ENCODE measurements at regions not wholly inside any gene's neighbourhood (a gene's known extent, or its start where the extent isn't known, plus 50 kb on each side); places are given as distances from the start of the nearest gene placed in this dataset.

DNA sequence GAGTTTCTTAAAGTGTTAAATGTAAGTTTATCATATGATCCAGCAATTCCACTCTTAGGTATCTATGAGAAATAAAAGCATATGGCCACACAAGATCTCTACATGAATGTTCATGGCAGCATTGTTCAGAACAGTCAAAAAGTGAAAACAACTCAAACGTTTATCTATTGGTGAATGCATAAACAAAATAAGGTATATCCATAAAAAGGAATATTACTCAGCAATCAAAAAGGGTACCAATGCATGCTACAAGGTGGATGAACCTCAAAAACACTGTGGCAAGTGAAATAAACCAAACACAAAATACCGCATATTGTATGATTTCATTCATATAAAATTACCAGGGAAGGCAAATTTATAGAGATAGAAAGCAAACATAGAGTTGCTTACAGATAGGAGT, 337.6 kb downstream of the PIK3C3 start:
- Mint-ChIP-seq H3K4me3 (ENCODE audit: low read depth, unreplicated experiment) (no peak overlapping the region), H3K36me3 (ENCODE audit: insufficient read depth, unreplicated experiment) (no peaks in the 10 kb centered on the region), H3K27ac (ENCODE audit: unreplicated experiment) (no peak overlapping the region), H3K27me3 (ENCODE audit: unreplicated experiment) (no peaks in the 10 kb centered on the region), H3K9me3 (ENCODE audit: low read depth, unreplicated experiment) (no peaks in the 10 kb centered on the region), H3K4me1 (ENCODE audit: low read depth, unreplicated experiment) (no peaks in the 10 kb centered on the region)
- intact Hi-C loops (cut with micrococcal nuclease; ENCODE audit: unreplicated experiment) = loop anchor here (10.0 kb wide), 1 partner anchor 292 kb away; no protein-coding TSS in a partner anchor
- no TSS peak for BruUV-seq (replicated peaks)
- TF ChIP-seq, protein P1, sequence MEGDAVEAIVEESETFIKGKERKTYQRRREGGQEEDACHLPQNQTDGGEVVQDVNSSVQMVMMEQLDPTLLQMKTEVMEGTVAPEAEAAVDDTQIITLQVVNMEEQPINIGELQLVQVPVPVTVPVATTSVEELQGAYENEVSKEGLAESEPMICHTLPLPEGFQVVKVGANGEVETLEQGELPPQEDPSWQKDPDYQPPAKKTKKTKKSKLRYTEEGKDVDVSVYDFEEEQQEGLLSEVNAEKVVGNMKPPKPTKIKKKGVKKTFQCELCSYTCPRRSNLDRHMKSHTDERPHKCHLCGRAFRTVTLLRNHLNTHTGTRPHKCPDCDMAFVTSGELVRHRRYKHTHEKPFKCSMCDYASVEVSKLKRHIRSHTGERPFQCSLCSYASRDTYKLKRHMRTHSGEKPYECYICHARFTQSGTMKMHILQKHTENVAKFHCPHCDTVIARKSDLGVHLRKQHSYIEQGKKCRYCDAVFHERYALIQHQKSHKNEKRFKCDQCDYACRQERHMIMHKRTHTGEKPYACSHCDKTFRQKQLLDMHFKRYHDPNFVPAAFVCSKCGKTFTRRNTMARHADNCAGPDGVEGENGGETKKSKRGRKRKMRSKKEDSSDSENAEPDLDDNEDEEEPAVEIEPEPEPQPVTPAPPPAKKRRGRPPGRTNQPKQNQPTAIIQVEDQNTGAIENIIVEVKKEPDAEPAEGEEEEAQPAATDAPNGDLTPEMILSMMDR (IDR thresholded peaks at IDR 0.05; ENCODE audit: unreplicated experiment) = no peak
- CTCF ChIA-PET = no interaction called here
- no peak for DNase-seq

DNA sequence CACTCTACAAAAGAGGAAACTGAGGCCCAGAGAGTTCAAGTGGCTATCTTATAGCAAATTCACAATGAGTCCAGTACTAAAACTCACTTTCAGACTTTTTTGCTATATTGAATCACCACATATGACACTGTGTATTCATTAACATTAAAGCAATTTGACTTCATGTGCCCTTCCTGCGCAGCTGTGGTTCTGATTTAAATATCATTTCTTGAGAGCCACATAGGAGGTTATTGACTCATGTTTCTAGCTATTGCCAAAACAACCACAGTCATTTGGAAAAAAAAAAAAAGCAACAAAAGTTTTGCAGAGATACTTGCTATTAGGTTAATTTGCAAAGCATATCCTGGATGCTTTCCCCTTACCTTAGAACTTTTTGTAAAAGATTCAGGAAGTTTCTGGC, 341.2 kb downstream of the PIK3C3 start:
- Mint-ChIP-seq H3K4me3 (ENCODE audit: low read depth, unreplicated experiment) (no peak overlapping the region), H3K4me1 (ENCODE audit: low read depth, unreplicated experiment) (no peaks in the 10 kb centered on the region), H3K9me3 (ENCODE audit: low read depth, unreplicated experiment) (no peaks in the 10 kb centered on the region), H3K27ac (ENCODE audit: unreplicated experiment) (no peak overlapping the region), H3K27me3 (ENCODE audit: unreplicated experiment) (no peaks in the 10 kb centered on the region), H3K36me3 (ENCODE audit: insufficient read depth, unreplicated experiment) (no peaks in the 10 kb centered on the region)
- no TSS peak for BruUV-seq (replicated peaks)
- CTCF ChIA-PET = interaction anchor here (0.7 kb wide), 1 partner anchor 975 kb away, joined by 3 read pairs; no protein-coding TSS in a partner anchor
- DNase-seq = no peak
- TF ChIP-seq, protein P1 (IDR thresholded peaks at IDR 0.05; ENCODE audit: unreplicated experiment) = no peak
- intact Hi-C loops (cut with micrococcal nuclease; ENCODE audit: unreplicated experiment) = loop anchor here (10.0 kb wide), 1 partner anchor 289 kb away; no protein-coding TSS in a partner anchor

DNA sequence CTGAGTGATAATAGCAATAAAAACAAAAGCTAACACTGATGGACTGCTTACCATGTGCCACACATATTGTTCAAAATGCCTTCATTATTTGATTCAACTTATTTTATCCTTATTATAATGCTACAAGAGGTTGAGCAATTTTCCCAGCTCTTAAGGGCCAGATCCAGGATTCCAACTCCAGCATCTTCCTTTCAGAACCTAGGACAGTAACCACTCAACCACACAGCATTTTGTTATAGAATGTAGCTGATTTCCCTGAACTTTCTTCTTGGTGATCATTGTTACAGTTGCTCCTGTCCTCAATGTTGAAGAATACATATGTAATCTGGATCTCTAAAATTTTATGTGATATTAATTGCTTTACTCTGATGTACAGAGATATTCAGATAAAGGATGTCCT, 341.7 kb downstream of the PIK3C3 start:
- Mint-ChIP-seq H3K9me3 (ENCODE audit: low read depth, unreplicated experiment) (no peaks in the 10 kb centered on the region), H3K36me3 (ENCODE audit: insufficient read depth, unreplicated experiment) (no peaks in the 10 kb centered on the region), H3K27me3 (ENCODE audit: unreplicated experiment) (peaks cover 4% of the 10 kb centered on the region), H3K4me3 (ENCODE audit: low read depth, unreplicated experiment) (no peak overlapping the region), H3K4me1 (ENCODE audit: low read depth, unreplicated experiment) (no peaks in the 10 kb centered on the region), H3K27ac (ENCODE audit: unreplicated experiment) (no peak overlapping the region)
- DNase-seq = no peak
- no TSS peak for BruUV-seq (replicated peaks)
- intact Hi-C loops (cut with micrococcal nuclease; ENCODE audit: unreplicated experiment) = loop anchor here (10.0 kb wide), 1 partner anchor 288 kb away; no protein-coding TSS in a partner anchor
- CTCF ChIA-PET = interaction anchor here (0.6 to 0.7 kb wide), 2 partner anchors 18 to 151 kb away, joined by 7 to 13 read pairs; no protein-coding TSS in a partner anchor
- TF ChIP-seq, protein P1 (IDR thresholded peaks at IDR 0.05; ENCODE audit: unreplicated experiment) = no peak

DNA sequence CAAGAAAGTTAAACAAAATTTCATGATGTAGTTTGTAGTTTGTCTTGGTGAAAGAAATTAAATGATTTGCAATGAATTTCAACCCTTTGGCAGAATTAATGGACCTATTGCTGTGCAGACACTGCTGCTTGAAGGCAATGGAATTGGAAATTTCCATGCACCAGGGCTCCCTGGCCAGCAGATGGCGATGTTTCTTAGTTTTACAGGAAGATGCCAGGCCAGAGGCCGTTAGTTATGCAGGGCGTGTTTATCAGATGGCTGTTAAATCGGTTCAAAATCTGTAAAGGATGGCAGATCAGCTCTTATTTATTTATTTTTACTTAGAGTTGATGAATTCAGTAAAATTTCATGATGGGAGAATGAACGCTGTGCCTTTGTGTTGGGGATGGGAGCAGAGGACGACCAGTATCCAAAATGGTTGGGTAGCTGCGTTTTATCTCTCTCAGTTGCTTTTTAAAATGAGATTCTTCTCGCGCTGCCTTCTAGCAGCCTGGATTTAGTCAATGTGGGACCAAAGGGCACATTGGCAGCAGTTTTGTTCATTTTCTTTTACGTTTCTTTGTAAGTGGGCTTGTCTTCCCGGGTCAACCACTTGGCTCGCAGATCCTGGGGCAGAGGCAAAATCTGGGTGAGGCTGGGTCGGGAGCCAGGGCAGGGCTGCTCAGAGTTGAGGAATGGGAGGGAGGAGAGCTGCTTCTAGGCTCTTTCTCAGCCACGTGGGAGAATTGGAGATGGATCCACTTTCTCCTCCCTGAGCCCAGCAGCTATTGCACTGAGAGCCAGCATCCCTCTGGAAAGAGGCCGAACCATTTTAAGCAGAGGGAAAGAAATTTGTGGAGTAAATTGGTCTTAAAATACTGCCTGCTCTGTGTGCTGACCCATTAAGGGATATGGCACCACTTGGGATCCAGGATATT, 344.0 kb downstream of the PIK3C3 start:
- CTCF ChIA-PET = interaction anchor here (0.7 to 2.1 kb wide), 2 partner anchors 27 to 972 kb away, joined by 3 to 5 read pairs; no protein-coding TSS in a partner anchor
- no TSS peak for BruUV-seq (replicated peaks)
- no peaks in the 10 kb centered on the region for H3K9me3 Mint-ChIP-seq (ENCODE audit: low read depth, unreplicated experiment)
- no peak overlapping the region for H3K27ac Mint-ChIP-seq (ENCODE audit: unreplicated experiment)
- no peak overlapping the region for H3K4me3 Mint-ChIP-seq (ENCODE audit: low read depth, unreplicated experiment)
- intact Hi-C loops (cut with micrococcal nuclease; ENCODE audit: unreplicated experiment) = loop anchor here (1.0 to 10.0 kb wide), 5 partner anchors 286 to 1298 kb away; no protein-coding TSS in a partner anchor
- no peaks in the 10 kb centered on the region for H3K36me3 Mint-ChIP-seq (ENCODE audit: insufficient read depth, unreplicated experiment)
- peak; percentile 76 for DNase-seq
- H3K27me3 Mint-ChIP-seq (ENCODE audit: unreplicated experiment) = peaks cover 8% of the 10 kb centered on the region
- H3K4me1 Mint-ChIP-seq (ENCODE audit: low read depth, unreplicated experiment) = no peaks in the 10 kb centered on the region
- TF ChIP-seq, protein P1 (IDR thresholded peaks at IDR 0.05; ENCODE audit: unreplicated experiment) = peak; percentile 86
